ENCODE measurements at regions not wholly inside any gene's neighbourhood (a gene's known extent, or its start where the extent isn't known, plus 50 kb on each side); places are given as distances from the start of the nearest gene placed in this dataset.

DNA sequence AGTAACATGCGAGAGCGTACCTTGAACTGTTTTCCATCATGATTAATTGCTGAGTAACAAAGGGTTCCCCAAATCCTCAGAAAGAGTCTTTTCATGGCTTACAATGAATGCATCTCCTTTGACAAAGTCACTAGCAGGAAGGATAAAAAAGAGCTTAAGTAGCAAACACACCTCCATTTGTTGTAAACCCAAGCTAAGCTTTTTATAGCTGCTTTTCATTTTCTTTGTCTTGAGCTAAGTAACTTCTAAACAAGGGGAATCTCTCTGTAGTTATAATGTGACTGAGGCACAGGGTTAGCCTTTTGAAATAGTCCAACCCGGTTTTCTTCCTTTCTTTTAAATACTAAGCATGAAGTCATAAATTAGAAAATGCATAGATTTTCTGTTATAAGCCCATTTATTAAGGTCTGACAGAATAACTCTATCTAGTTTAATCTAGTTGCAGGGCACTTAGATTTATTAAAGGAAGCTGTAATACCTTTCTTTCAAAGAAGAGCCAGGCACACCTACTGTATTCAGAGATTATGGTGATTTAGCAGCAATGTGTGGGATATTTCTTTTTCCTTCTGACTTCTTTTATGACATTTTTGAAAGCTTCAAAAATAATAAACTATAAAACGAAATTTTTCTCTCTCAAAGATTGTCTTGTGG is 226.9 kb upstream of the SMIM31 start:
- TF ChIP-seq, protein P1, sequence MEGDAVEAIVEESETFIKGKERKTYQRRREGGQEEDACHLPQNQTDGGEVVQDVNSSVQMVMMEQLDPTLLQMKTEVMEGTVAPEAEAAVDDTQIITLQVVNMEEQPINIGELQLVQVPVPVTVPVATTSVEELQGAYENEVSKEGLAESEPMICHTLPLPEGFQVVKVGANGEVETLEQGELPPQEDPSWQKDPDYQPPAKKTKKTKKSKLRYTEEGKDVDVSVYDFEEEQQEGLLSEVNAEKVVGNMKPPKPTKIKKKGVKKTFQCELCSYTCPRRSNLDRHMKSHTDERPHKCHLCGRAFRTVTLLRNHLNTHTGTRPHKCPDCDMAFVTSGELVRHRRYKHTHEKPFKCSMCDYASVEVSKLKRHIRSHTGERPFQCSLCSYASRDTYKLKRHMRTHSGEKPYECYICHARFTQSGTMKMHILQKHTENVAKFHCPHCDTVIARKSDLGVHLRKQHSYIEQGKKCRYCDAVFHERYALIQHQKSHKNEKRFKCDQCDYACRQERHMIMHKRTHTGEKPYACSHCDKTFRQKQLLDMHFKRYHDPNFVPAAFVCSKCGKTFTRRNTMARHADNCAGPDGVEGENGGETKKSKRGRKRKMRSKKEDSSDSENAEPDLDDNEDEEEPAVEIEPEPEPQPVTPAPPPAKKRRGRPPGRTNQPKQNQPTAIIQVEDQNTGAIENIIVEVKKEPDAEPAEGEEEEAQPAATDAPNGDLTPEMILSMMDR (IDR thresholded peaks at IDR 0.05), result no peak
- no peak for TF ChIP-seq POLR2A (IDR thresholded peaks at IDR 0.05)

Measured in body of pancreas (tissue), 4 donors.